GM19372 (cell line): ENCODE measurements at regions not wholly inside any gene's neighbourhood (a gene's known extent, or its start where the extent isn't known, plus 50 kb on each side); places are given as distances from the start of the nearest gene placed in this dataset.
"Not testable (repeated sequence)": the region's sequence is repeated elsewhere in the genome, so short reads cannot be mapped to it uniquely, and the experiment has no call there.

Experiments used
- ATAC-seq: cut with Tn5 transposase; IDR thresholded peaks from one replicate; pipeline ENCODE4 v1.9.1; 2021; ENCODE audit warnings: mild to moderate bottlenecking, low read depth, moderate library complexity; ENCODE audit not compliant: unreplicated experiment

DNA sequence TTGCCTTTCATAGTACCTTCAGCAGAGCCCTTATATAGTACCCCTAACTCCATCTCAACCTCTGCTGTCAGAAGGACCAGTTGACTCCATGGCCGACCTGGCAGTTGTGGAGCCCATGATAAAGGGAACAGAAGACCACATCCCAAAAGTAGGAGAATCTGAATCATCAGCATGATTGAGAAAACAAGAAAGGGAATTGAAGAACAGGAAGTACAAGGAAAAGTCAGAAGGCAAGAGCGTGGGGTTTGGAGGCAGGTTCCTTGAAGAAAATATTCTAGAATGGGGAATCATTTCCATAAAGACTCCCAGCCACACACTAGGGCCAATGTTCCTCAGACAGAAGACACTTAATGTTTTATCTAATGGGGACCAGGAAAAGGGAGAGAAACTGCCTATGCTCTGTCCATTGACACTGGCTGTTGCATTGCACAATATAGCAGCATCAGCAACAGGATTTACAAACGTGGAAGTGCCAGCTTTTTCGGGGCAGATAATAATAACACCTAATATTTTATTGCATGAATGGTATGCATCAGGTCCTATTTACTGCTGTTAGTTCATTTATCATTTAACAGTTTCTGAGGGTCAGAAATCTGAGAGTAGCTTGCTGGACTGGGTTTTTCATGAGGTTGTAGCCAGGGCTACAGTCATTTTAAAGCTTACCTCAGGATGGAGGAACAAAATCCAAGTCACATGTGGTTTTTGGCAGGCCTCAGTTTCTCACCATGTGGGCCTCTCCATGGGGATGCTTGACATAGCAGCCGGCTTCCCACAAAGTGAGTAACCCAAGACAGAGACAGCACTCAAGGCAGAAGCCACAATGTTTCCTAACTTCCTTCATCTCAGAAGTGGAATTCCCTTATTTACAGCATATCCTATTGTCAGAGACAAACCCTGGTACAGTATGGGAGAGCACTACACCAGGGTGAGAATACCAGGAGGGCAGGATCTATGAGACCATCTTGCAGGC, 483.4 kb downstream of the PLPP3 start:
- no peak for ATAC-seq

DNA sequence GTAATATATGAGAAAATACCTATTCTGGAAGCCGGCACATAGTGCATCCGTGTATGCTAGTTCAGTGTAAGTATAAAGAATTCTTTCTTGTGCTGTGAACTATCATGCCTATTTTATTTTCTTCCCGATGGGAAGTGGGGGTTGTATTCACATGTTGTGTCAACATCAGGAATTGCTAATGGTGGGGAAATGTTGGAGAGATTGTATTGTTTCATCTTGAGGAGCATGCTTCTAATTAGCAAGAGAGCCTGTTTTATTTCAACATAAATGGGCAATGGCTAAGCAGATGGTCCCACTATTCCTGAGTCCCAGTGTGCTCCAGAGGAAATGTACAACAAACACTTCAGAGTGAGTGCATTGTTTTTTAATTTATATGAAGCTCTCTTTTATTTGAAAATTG, 485.2 kb downstream of the PLPP3 start:
- ATAC-seq: no peak

DNA sequence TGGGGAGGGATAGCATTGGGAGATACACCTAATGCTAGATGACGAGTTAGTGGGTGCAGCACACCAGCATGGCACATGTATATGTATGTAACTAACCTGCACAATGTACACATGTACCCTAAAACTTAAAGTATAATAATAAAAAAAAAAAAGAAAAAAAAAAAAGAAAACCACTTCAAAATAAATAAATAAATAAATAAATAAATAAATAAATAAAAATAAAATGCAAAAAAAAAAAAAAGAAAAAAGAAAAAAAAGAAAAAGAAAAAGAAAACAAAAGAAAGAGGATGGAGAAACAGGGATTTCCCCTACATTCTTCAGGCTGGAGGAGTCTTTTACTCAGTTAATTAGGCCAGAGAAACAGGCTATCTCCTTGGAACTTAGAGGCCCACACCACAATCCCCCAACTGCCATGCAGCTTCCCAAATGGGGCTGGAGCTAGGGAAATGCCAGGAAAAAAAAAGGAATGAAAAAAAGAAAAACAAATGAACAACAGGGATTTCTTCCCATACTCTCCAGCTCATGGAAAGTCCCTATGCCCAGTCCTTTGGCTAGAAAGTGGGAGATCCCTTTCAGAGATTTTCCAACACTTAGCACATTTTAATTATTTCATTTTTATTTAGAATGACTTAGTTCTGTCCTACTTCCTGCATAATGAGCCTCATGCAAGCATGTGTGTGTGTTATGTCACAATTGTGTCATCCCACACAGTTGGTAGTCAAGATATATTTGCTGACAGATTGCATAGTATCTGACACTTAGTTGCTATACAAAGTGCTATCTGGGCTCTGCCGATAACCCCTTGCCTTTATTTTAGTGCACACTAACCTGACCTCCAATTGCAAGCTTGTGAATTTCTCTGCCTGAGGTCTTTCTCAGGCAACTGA, 486.4 kb downstream of the PLPP3 start:
- no peak for ATAC-seq

DNA sequence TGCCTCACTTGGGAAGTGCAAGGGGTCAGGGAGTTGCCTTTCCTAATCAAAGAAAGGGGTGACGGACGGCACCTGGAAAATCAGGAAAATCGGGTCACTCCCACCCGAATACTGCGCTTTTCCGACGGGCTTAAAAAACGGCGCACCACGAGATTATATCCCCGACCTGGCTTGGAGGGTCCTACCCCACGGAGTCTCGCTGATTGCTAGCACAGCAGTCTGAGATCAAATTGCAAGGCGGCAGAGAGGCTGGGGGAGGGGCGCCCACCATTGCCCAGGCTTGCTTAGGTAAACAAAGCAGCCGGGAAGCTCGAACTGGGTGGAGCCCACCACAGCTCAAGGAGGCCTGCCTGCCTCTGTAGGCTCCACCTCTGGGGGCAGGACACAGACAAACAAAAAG, 489.5 kb downstream of the PLPP3 start:
- ATAC-seq: not testable (repeated sequence)

DNA sequence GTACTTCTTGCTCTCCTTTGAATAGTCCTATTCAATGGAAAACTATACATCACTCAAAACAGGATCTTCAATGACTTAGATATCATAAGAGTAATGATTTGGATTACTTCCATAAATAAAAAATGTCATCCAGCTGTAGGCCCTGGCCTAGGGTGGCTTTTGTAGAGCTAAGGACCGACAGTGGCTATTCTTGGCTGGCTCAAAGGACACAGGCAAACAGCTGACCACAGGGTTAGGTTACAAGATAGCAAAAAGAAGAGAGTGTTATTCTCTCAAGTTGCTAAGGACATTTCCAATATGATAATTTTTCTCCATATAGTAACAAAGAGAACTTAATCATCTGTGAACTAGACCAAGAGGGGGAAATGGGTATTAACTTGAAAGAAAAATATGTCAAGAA, 495.1 kb downstream of the PLPP3 start:
- no peak for ATAC-seq

DNA sequence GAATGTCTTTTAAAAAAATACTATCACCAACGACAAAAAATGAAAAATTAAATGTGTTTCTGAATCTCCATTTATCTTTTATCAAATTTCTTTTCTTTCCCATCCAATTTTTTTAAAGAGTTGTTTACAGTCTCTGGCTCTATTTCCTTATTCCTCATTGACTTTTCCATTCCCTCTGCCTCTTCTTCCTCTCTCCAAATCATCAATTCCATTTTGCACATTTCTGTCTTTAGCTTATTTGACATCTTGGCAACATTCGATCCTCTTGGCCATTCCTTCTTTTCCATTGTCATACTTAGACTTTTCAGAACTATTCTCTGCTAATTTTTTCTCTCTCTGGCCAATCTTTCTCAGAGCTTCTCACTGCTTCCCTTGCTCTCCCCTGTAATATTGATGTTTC, 497.6 kb downstream of the PLPP3 start:
- ATAC-seq: no peak

DNA sequence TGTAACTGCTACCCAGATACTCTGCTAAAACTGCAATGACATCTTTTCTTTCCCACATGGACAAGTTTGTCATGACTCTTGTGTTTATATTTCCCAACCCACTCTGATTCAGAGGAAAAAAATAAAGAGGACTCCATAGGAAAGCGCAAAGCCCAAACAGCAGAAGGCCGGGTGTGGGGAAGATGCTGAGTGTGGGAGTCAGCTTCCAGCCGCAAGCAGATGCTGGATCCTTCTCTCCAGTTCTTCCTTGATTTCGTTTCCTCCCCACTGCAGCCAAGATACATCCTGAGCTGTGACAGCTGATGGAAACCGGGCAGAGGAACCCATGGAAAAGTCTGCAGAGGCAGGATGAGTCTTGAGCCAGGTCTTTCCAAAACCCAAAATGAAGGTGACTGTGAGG, 498.2 kb downstream of the PLPP3 start:
- no peak for ATAC-seq

DNA sequence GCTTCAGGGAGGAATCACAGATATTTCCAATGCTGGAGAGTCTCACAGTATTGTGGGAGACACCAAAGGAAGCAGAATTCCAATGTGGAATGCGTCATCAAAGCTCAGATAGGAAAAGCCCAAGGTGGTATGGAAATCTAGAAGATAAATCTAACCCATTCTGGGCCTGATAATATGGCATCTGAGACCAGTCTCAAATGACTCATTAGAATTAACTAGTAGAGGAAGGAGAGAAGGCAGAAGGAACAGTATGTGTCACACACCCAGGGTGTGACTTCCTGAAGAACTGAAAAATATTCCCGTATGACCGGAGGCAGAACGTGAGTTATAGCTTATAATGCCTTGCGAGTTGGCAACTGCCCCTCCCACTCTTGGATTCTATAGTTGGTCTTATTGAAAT, 499.2 kb downstream of the PLPP3 start:
- no peak for ATAC-seq

DNA sequence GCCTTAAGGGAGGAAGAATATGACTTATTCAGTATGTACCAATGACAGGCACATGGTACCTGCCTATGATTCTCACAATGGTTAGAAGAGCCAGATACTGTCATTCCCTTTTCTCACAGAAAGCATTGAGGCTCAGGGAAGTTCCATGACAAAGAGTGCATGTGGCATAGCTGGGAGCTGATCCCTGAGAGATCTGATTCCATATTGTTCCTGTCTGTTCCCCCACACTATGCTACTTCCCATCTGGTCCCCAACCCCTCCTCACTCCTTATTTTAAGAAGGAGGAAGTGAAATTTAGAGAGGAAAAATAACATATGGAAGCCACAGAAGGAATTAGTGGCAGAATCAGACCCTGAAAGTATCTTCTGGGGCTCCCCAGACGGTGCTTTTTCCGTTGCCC, 500.0 kb downstream of the PLPP3 start:
- ATAC-seq: no peak

DNA sequence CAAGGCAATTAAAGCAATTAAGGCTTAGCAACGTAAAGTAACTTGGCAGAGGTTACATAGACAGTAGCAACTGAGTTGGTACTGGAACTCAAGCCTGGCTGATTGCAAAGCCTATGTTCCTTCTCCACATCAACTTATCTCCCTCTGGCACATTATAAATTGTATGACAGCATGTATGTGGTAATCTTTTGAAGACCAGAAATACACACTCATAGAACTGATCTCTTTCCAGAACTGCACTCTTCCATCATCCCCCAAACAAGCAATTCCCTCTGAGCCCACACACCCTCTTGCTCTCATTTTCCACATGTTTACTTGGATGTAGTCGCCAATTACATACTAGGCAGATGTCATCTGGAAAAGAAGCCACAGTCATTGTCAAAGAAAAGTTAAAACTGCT, 502.2 kb downstream of the PLPP3 start:
- ATAC-seq: no peak

DNA sequence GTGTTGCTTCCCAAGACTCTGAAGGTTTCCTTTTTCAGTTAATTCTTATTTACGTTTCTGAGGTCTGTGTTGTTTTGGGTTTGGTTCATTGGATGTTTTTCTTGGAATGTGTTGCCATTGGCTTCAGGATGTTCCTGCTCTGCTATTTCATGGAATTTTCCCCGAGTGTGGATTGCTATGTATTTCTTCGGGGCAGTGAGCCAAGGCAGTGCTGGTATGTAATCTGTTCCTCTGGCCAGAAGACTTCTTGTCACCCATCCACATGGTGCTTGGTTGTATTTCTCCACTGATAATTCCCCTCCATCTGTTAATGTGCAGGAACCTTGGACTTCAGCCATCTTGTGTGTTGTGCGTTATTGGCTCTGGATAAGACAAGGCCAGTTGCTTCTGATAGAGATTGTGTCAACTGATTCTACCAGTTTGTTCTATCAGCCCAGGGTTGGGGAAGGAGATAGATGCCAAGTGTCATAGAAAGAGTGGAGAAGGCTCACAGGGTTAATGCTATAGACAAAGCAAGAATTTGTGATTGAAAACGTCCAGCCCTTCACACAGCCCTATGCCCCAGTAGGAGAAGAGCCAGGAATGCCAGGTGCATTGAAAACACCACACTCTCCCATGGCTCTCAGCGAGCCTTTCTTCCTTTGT, 505.2 kb downstream of the PLPP3 start:
- ATAC-seq: no peak

DNA sequence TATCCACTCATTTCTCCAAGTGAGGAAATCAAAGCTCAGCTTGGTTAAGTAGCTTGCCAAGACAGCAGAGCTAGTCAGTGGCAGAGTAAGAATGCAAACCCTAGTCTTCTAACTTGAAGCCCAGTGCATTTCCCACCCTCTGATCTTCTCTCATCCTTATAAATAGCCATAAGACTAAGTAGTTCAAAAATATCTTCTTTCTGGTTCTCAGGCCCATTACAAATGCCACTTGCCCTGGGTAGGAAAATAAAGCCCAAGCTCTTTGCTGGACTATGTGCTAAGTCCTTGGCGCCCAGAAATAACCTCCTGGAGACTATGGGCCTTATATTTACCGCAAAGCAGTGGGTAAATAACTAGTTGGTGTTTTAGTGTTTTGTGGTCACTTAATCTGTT, 505.8 kb downstream of the PLPP3 start:
- ATAC-seq: no peak

DNA sequence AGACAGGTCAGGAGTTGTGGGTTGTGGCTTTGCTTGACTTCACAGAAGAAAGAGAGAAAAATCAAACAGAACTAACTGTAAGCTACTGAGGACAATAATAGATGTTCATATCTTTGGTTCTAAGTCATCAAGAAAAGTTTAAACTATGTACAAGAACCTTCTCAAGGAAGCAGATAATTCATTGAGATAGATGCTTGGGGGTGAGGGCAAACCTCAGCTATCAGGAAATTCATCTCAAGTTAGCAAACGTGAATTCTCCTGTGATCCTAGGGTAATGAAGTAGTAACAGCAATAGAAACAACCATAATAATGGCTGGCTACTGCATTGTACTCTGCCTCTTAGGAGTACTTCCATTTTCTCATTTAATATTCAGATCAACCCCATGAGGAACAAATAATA, 506.2 kb downstream of the PLPP3 start:
- ATAC-seq: no peak

DNA sequence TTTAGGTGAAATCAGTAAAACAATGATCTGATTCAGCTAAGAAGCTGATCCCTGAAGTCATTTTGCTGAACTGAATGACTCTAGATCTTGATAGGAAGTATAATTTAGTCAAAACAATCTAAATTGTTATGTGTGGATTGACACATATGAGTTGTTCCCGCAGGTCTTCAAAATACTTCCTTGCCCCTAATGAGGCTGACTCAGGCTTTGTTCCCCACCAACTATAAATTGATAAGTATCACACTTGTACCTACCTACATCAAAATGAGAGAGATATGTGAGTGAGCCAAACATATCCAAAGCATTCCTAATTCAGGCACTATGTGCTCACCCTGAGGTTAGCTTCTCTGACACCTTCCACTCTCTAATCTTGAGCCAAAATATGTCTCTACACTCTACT, 507.1 kb downstream of the PLPP3 start:
- no peak for ATAC-seq

DNA sequence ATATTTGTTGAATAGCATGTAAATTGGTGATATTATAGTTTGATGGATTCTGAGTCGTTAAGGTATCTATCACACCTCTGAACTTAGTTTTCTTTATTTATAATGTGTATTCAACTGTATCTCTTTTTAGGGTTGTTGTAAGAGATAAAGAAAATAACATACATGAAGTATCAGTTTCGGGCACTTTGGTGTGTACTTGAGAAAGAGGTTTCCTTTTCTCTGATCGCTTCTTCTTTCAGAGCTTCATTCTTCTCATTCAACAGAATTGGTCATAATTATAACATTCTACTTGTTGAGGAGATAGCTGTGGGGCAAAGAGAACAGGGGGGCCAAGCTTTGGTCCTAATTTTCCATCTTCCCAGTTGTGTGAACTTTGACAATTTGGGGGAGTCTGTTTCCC, 508.0 kb downstream of the PLPP3 start:
- ATAC-seq: no peak

DNA sequence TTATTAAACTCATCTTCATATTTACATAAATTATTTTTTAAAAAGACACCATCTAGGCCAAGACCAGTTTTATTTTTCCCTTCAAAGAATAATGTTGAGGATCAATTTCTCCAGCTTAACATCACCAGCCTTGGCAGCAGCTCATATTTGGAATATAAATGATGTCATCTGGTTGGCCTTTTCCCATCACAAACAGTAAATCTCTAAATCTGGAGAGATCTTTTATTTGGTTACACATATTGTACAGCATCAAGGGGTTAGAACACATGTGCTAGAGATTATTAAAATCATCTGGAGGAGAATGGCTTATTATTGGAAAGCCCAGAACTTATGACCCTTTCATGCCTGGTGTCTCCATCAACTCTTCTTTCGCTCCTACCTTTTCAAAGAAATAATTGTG, 508.8 kb downstream of the PLPP3 start:
- no peak for ATAC-seq

DNA sequence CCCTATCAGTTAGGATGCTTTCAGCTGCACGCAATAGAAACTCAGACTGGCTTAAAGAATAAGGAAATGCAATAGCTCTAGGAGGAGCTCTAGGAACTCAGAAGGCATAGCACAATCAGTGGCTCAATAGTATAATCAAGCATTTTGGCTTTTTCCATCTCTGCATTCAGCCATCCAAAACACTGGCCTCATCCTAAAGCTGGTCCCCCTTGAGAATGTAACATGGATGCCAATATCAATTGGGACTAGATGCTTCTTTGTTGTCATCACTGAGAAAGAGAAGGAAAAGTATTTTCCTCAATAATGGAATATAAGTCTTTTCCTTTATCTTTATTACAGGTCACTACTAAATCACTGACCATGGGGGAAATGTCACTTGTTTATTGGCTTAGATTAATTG, 509.5 kb downstream of the PLPP3 start:
- ATAC-seq: no peak

DNA sequence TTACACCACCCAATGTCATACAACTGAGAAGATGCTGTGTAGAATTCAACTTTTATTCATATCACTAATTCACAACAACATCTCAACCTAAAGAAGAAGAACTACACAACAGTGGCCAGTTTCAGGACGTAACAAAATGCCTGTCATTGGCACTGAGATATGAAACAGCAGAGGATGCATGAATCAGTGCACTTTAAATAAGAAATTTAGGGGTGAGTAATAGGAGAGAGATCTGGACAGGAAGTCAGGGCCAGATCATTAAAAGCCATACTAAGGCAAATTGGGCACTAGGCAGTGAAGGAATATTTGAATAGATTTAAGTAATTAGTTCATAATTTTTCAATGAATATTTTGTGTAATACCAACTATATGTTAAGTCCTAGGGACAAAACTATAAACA, 510.5 kb downstream of the PLPP3 start:
- no peak for ATAC-seq

DNA sequence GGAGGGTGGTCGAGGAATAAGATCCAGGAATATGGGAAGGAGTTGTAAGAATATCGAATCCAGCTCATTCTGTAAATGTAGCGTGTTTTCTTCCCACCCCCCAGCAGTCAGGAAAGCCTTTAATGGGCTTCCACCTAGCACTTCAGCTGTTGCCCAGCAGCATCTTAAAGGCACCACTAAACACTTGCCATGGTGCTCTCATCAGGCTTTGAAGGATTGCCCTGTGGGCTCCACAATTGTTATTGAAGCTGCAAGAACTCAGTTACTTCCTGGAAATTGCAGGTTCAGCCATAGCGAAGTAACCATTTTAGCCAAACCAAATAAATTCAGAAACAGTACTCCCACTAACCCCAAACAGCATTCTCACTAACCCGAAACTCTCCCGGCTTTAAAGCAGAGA, 511.2 kb downstream of the PLPP3 start:
- ATAC-seq: no peak

DNA sequence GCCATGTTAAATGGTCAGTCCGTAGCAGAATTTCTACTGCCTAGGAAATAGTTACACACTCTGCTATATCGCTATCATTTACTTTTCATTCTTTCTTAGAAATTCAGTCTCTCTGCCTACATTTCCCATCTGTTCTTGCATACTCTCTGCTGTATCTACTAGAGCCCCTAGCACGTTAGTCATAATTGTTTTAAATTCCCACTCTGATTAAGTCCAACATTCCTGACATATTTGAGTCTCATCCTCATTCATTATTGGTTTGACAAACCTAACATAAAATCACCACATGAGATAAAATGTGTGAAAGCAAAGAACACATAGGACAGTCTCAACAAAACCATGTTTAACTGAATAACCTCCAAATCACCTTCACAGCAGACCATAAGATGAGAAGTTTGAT, 513.6 kb downstream of the PLPP3 start:
- no peak for ATAC-seq

DNA sequence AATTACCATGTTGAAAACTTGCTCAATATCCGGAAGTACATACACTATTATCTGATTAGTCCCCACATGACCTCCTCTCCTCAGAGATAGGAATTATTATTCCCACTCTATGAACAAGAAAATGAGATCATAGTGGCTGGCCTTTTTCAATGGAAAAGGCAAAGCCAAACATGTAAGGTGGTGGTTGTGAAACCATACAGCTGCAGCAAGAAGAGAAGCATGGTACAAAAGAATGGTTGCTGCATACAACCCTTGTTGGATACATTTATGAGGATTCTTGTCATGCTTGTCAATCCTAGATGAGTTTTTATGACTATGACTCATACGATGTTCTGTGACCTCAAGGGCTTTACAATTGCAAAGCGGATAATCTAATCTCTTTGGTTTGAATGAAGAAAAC, 514.7 kb downstream of the PLPP3 start:
- no peak for ATAC-seq
